ENCODE measurements at regions not wholly inside any gene's neighbourhood (a gene's known extent, or its start where the extent isn't known, plus 50 kb on each side); places are given as distances from the start of the nearest gene placed in this dataset.

- Histone ChIP-seq H3K4me3 (ENCODE audit: low read depth, low read length) (no peak overlapping the region), H3K27me3 (ENCODE audit: insufficient read depth, low read depth, severe bottlenecking) (peaks cover 60% of the 10 kb centered on the region), H3K36me3 (no peaks in the 10 kb centered on the region), H3K27ac (no peak overlapping the region), H3K9me3 (ENCODE audit: severe bottlenecking) (no peaks in the 10 kb centered on the region)
- DNase-seq: no peak
- TF ChIP-seq CTCF (IDR thresholded peaks at IDR 0.05; ENCODE audit: low read depth, low read length): no peak
Observed at GRCh38 chr14:98341211-98341610, 930.8 kb downstream of the BCL11B start.

- H3K27ac ChIP-seq: no peak overlapping the region
- no peak for DNase-seq
- H3K9me3 ChIP-seq (ENCODE audit: severe bottlenecking): no peaks in the 10 kb centered on the region
- TF ChIP-seq CTCF (IDR thresholded peaks at IDR 0.05; ENCODE audit: low read depth, low read length): no peak
- H3K36me3 ChIP-seq: no peaks in the 10 kb centered on the region
- H3K4me3 ChIP-seq (ENCODE audit: low read depth, low read length): no peak overlapping the region
- peaks cover 83% of the 10 kb centered on the region for H3K27me3 ChIP-seq (ENCODE audit: insufficient read depth, low read depth, severe bottlenecking)
Observed at GRCh38 chr14:98345161-98345560, 926.8 kb downstream of the BCL11B start.

- Histone ChIP-seq H3K9me3 (ENCODE audit: severe bottlenecking) (no peaks in the 10 kb centered on the region), H3K4me3 (ENCODE audit: low read depth, low read length) (no peak overlapping the region)
- TF ChIP-seq CTCF (IDR thresholded peaks at IDR 0.05; ENCODE audit: low read depth, low read length): no peak
Observed at GRCh38 chr14:98347686-98348085, 924.3 kb downstream of the BCL11B start.

GRCh38 chr14:98348505-98348904 lies 923.5 kb downstream of the BCL11B start:
- Histone ChIP-seq H3K36me3 (no peaks in the 10 kb centered on the region), H3K27ac (no peak overlapping the region), H3K9me3 (ENCODE audit: severe bottlenecking) (no peaks in the 10 kb centered on the region), H3K27me3 (ENCODE audit: insufficient read depth, low read depth, severe bottlenecking) (peaks cover 79% of the 10 kb centered on the region), H3K4me3 (ENCODE audit: low read depth, low read length) (no peak overlapping the region)
- TF ChIP-seq CTCF (IDR thresholded peaks at IDR 0.05; ENCODE audit: low read depth, low read length): no peak
- no peak for DNase-seq

More at GRCh38 chr14:98347686-98348085, 924.3 kb downstream of the BCL11B start:
- H3K27me3 ChIP-seq (ENCODE audit: insufficient read depth, low read depth, severe bottlenecking): peaks cover 82% of the 10 kb centered on the region
- no peak overlapping the region for H3K27ac ChIP-seq
- no peak for DNase-seq
- no peaks in the 10 kb centered on the region for H3K36me3 ChIP-seq

- TF ChIP-seq CTCF (IDR thresholded peaks at IDR 0.05; ENCODE audit: low read depth, low read length): no peak
- H3K9me3 ChIP-seq (ENCODE audit: severe bottlenecking): no peaks in the 10 kb centered on the region
- H3K4me3 ChIP-seq (ENCODE audit: low read depth, low read length): no peak overlapping the region
- H3K36me3 ChIP-seq: no peaks in the 10 kb centered on the region
- no peak overlapping the region for H3K27ac ChIP-seq
- peaks cover 74% of the 10 kb centered on the region for H3K27me3 ChIP-seq (ENCODE audit: insufficient read depth, low read depth, severe bottlenecking)
- no peak for DNase-seq
Observed at GRCh38 chr14:98350213-98350612, 921.8 kb downstream of the BCL11B start.

GRCh38 chr14:98364961-98365360 lies 907.0 kb downstream of the BCL11B start:
- Histone ChIP-seq H3K9me3 (ENCODE audit: severe bottlenecking) (no peaks in the 10 kb centered on the region), H3K27me3 (ENCODE audit: insufficient read depth, low read depth, severe bottlenecking) (peaks cover 56% of the 10 kb centered on the region), H3K36me3 (no peaks in the 10 kb centered on the region), H3K27ac (no peak overlapping the region), H3K4me3 (ENCODE audit: low read depth, low read length) (no peak overlapping the region)
- no peak for TF ChIP-seq CTCF (IDR thresholded peaks at IDR 0.05; ENCODE audit: low read depth, low read length)
- no peak for DNase-seq
